Superior temporal gyrus (tissue), 1 donor: ENCODE measurements at regions not wholly inside any gene's neighbourhood (a gene's known extent, or its start where the extent isn't known, plus 50 kb on each side); places are given as distances from the start of the nearest gene placed in this dataset.
"Not testable (repeated sequence)": the region's sequence is repeated elsewhere in the genome, so short reads cannot be mapped to it uniquely, and the experiment has no call there.

Source experiments
- DNase-seq: peaks from one replicate; pipeline ENCODE4 v3.0.0-alpha.2; 2016; ENCODE audit errors: extremely low spot score

DNA sequence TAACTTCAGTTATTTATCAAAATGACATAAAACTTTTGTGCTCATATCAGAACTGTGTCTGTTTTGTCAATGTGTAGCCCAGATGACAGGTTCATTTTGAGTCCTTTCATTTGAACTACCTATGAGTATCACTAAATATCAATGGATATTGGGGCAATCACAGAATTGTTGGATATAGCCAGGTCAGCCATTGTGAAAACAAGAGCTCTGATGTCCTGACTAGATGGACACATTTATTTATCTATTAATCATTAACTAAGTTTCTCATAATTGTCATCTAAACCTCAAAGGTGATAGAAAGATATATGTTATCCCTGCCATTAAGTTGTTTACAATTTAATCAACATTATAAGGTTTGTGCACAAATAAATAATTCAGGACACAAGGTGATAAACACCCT, 638.3 kb upstream of the GRIA3 start:
- no peak for DNase-seq

GRCh38 chrX:122546269-122546668, 637.8 kb upstream of the GRIA3 start:
- no peak for DNase-seq

- no peak for DNase-seq
Measured at GRCh38 chrX:122552286-122552800, 631.7 kb upstream of the GRIA3 start.

GRCh38 chrX:122555925-122556324, 628.2 kb upstream of the GRIA3 start:
- DNase-seq = no peak

- no peak for DNase-seq
Measured at GRCh38 chrX:122565952-122566351, 618.1 kb upstream of the GRIA3 start.

GRCh38 chrX:122566401-122566800, 617.7 kb upstream of the GRIA3 start:
- DNase-seq = no peak

DNA sequence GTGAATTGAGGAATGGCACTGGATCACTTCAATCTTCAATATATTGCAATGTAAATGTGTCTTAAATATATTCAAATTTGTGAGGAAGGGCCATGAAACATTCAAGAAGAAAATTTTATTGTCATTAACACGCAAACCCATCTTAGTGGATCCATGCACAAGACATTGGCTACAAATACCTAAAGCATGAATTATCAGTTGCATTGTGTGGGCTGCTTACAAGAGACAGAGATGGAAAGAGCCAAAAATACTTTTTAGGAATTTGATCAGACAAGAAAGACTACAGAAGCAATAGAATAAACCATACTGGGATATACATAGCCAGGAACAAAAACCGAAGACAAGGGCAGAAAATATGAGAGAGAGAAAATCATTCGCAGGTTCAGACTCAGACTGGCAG, 616.2 kb upstream of the GRIA3 start:
- DNase-seq = no peak

DNA sequence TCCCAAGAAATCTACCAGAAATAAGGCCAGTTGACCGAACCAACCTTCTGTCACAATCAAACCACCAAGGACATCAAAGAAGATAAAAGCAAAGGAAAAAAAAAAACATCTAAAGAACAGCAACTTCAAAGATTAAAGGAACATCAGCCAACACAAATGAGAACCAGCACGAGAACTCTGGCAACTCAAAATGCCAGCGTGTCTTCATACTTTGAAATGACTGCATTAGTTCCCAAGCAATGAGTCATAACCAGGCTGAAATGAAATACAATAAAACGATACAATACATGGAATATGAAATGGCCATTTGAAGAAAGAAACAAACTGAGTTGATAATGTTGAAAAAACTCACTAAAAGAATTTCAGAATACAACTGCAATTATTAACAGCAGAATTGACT, 611.6 kb upstream of the GRIA3 start:
- DNase-seq = no peak

GRCh38 chrX:122579036-122579435, 605.0 kb upstream of the GRIA3 start:
- DNase-seq = no peak

GRCh38 chrX:122579526-122579925, 604.6 kb upstream of the GRIA3 start:
- no peak for DNase-seq

DNA sequence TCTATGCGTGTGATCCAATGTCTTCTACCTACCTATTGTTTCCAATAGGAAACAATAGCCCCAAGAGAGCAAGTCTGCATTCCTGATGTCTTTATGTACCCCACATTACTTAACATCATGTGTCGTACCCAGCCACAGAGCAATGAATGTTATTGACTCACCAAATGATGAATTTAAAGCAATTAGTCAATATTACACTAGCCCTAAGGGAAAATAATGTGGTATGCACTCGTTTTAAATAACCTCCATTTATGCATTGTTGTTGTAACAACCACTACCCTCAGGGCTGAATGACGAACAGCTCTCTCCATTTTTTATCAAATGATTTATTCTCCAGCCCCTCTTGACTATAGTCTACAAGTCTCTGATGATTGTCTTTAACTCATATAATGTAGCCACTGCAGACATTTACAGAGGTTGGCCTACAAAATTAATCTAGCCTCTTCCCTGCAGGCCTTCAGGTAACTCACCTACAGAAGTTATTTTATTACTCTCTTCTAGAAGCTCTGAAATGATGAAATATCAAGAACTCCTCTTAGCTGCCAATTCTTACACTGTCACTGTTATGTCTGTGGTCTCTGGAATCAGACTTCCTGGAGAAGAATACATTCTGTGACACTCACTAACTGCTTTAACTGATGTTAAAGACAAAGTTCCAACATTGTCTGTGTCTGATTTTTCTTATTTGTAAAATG, 601.7 kb upstream of the GRIA3 start:
- no peak for DNase-seq

GRCh38 chrX:122582975-122583305, 601.1 kb upstream of the GRIA3 start:
- DNase-seq = no peak

DNA sequence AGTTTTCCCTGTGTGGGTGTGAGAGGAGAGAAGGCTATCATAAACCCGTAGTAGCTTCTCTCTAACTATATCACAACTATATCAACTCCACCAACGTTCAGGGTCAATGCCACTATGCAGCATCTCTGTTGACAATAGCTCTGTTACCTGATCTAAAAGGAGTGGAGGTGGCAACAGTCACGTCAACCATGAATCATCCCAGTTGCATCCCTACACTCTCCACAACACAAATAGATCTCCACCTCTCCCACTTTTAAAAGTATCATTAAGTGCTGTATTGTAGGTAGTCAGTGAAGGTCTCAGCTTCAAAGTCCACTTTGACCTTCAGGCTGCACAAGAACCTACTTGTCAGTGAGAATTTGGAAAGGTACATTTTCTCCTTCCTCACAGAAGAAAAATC, 600.5 kb upstream of the GRIA3 start:
- DNase-seq = no peak

DNA sequence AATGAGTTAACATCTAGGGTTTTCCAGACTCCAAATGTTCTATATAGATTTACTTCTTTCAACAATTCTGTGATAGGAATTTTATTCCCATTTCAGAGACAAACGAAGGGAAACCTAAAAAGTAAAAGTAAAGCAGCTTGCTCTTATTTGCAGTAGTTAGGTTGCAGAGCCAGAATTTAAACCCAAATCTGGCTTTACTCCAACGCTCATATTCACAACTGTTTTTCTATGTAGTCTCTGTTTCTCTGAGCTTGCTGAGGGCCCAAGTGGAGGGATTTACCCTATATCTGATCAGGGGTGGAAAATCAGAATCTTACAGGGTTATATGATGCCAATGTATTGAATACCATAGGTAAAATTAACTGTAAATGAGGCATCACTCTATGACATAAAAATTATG, 599.1 kb upstream of the GRIA3 start:
- peak; percentile 17 for DNase-seq

DNA sequence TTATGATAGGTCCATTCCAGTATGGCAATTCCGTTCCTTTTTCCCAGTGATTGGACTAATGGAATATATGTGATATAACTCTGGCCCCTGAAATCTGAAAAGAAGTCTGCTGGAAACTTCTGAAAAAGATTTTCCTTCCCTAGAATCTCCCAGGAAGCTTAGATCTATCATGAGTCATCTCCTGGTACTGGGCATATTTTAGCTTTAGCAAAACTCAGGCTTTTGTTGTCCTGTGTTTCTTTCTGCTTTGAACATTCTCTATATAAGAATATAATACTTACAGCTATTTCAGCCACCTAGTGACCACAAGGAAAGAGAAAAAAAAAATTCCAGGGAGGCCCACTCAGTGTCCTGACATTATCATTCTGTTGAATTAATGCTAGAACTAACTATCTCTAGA, 597.2 kb upstream of the GRIA3 start:
- DNase-seq = no peak

DNA sequence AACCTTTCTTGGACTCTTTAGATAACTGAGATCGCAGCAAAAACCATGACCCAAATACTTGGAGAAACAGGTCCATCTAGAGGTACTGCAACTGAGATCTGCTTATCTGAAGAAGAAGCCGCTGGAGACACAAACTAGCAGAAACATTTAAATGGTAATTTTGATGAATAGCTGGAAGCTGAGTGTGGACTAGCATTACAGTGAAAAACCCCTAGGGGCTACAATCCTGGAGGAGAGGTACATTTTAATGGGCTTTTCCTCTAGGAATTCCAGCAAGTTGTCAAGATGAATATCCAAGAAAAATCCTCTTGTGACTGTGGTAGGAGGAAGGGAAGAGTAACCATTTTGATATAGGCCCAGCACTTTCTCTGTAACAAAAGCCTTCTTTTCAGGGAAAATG, 592.5 kb upstream of the GRIA3 start:
- no peak for DNase-seq

- no peak for DNase-seq
Measured at GRCh38 chrX:122596998-122597397, 587.1 kb upstream of the GRIA3 start.

DNA sequence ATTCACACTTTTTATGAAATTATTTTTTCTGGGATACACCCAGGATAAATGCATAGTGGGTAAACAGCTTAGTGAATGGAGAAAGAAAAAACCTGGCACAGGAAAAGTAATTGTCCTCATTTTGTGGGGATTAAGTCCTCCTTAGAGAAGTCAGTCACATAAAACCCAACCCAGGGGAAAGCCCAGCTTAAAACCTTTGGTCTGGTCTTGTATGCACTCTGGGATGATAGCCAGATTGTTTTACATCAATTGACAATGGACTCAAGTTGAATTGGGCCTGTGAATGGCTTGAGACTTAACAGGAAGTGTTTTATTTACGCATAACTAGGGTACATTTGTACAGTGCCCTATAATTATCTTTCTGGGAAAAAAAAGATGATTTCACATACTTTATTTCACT, 561.3 kb upstream of the GRIA3 start:
- no peak for DNase-seq

DNA sequence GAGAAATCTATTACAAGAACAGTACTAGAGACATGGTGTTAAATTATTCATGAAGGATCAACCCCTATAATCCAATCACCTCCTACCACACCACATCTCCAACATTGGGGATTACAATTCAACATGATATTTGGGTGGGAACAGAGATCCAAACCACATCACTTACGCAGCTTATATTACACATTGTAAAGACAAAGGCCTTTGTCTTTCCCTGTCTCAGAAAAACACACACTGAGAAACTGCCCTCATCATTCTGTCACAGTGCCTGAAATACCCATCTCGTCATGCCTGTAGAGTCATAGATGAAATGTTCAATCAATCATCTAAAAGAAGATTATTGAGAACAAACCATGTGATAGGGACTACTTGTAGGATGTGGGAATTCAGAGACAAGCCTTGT, 558.8 kb upstream of the GRIA3 start:
- DNase-seq = no peak

DNA sequence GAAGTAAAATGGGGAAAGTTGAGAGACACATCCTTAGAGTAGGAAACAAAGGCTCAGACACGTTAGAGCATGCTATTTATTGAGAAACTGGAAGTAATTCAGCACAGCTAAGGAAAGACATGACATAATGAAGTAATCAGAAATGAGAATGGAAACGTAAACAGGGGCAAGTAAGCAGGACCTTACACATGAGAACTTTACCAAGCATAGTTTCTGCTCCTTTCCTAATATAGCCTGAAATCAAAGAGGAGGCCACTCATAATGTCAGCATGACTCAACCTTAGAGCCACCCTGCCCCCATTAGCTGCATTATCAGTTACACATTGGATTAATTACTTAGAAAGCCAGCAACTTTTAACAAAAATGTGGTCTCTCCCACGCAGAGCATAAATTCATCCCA, 558.3 kb upstream of the GRIA3 start:
- DNase-seq = no peak

GRCh38 chrX:122626871-122627270, 557.2 kb upstream of the GRIA3 start:
- no peak for DNase-seq

- DNase-seq = no peak
Measured at GRCh38 chrX:122641136-122641535, 542.9 kb upstream of the GRIA3 start.

DNA sequence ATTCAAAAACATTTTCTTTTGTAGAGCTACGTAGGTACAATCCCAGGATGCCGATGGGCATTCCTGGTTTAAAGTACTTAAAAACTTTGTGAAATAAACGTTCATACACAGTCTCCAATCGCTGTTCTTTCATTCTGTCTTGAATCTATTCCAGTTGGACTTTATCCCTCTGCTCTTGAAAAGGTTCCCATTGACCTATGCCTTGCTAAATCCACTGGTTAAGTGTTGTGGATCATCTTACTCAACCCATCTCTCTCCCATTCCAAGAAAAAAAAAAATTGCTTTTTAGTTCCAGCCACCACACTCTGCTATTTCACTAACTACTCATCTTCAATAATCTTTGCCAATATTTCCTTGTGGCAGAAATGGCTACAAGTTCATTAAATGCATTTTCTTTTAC, 542.3 kb upstream of the GRIA3 start:
- DNase-seq = no peak

GRCh38 chrX:122655256-122655655, 528.8 kb upstream of the GRIA3 start:
- DNase-seq = not testable (repeated sequence)
